ENCODE measurements at regions not wholly inside any gene's neighbourhood (a gene's known extent, or its start where the extent isn't known, plus 50 kb on each side); places are given as distances from the start of the nearest gene placed in this dataset.

- no peaks in the 10 kb centered on the region for H3K9me3 ChIP-seq (ENCODE audit: insufficient read depth, low read length)
- no peak overlapping the region for H3K9ac ChIP-seq (ENCODE audit: low read length)
- H3K27me3 ChIP-seq (ENCODE audit: low read depth, low read length) = no peaks in the 10 kb centered on the region
- peaks cover 21% of the 10 kb centered on the region for H3K4me1 ChIP-seq (ENCODE audit: low read length)
- no peak overlapping the region for H3K4me3 ChIP-seq (ENCODE audit: low read length)
- H2AFZ ChIP-seq (ENCODE audit: low read depth, low read length) = no peak overlapping the region
- no peak overlapping the region for H3K4me2 ChIP-seq (ENCODE audit: low read length)
- no peak for TF ChIP-seq EZH2phosphoT487 (IDR thresholded peaks at IDR 0.05; ENCODE audit: low read depth)
- no peak for TF ChIP-seq CTCF (IDR thresholded peaks at IDR 0.05; ENCODE audit: low read depth, low read length)
- H3K36me3 ChIP-seq (replicated peaks; ENCODE audit: low read depth, low read length) = no peaks in the 10 kb centered on the region
- H3K27ac ChIP-seq (ENCODE audit: low read length) = no peak overlapping the region
- no peaks in the 10 kb centered on the region for H3K79me2 ChIP-seq (ENCODE audit: low read length)
- H4K20me1 ChIP-seq (ENCODE audit: insufficient read depth, low read length) = no peaks in the 10 kb centered on the region
Measured at GRCh38 chr5:133891390-133891789, 77.0 kb downstream of the C5orf15 start.

GRCh38 chr5:133890776-133891280 is 77.6 kb downstream of the C5orf15 start:
- Histone ChIP-seq H3K4me2 (ENCODE audit: low read length) (no peak overlapping the region), H3K4me1 (ENCODE audit: low read length) (peaks cover 15% of the 10 kb centered on the region), H3K4me3 (ENCODE audit: low read length) (no peak overlapping the region), H4K20me1 (ENCODE audit: insufficient read depth, low read length) (no peaks in the 10 kb centered on the region), H3K9ac (ENCODE audit: low read length) (no peak overlapping the region), H3K36me3 (replicated peaks; ENCODE audit: low read depth, low read length) (no peaks in the 10 kb centered on the region), H3K79me2 (ENCODE audit: low read length) (no peaks in the 10 kb centered on the region), H3K9me3 (ENCODE audit: insufficient read depth, low read length) (no peaks in the 10 kb centered on the region), H2AFZ (ENCODE audit: low read depth, low read length) (no peak overlapping the region), H3K27me3 (ENCODE audit: low read depth, low read length) (no peaks in the 10 kb centered on the region), H3K27ac (ENCODE audit: low read length) (no peak overlapping the region)
- TF ChIP-seq CTCF (IDR thresholded peaks at IDR 0.05; ENCODE audit: low read depth, low read length) = no peak
- no peak for TF ChIP-seq EZH2phosphoT487 (IDR thresholded peaks at IDR 0.05; ENCODE audit: low read depth)

- Histone ChIP-seq H4K20me1 (ENCODE audit: insufficient read depth, low read length) (no peaks in the 10 kb centered on the region), H3K4me2 (ENCODE audit: low read length) (no peak overlapping the region), H3K4me1 (ENCODE audit: low read length) (peaks cover 12% of the 10 kb centered on the region), H3K79me2 (ENCODE audit: low read length) (no peaks in the 10 kb centered on the region), H2AFZ (ENCODE audit: low read depth, low read length) (no peak overlapping the region), H3K27me3 (ENCODE audit: low read depth, low read length) (no peaks in the 10 kb centered on the region), H3K9me3 (ENCODE audit: insufficient read depth, low read length) (no peaks in the 10 kb centered on the region), H3K4me3 (ENCODE audit: low read length) (no peak overlapping the region), H3K9ac (ENCODE audit: low read length) (no peak overlapping the region), H3K27ac (ENCODE audit: low read length) (no peak overlapping the region), H3K36me3 (replicated peaks; ENCODE audit: low read depth, low read length) (no peaks in the 10 kb centered on the region)
- TF ChIP-seq CTCF (IDR thresholded peaks at IDR 0.05; ENCODE audit: low read depth, low read length) (no peak), EZH2phosphoT487 (IDR thresholded peaks at IDR 0.05; ENCODE audit: low read depth) (no peak)
Measured at GRCh38 chr5:133890314-133890713, 78.1 kb downstream of the C5orf15 start.

GRCh38 chr5:133889271-133889905 is 79.0 kb downstream of the C5orf15 start:
- no peak overlapping the region for H3K4me2 ChIP-seq (ENCODE audit: low read length)
- no peaks in the 10 kb centered on the region for H3K9me3 ChIP-seq (ENCODE audit: insufficient read depth, low read length)
- H3K79me2 ChIP-seq (ENCODE audit: low read length) = no peaks in the 10 kb centered on the region
- TF ChIP-seq EZH2phosphoT487 (IDR thresholded peaks at IDR 0.05; ENCODE audit: low read depth) (no peak), CTCF (IDR thresholded peaks at IDR 0.05; ENCODE audit: low read depth, low read length) (no peak)
- H2AFZ ChIP-seq (ENCODE audit: low read depth, low read length) = no peak overlapping the region
- H3K36me3 ChIP-seq (replicated peaks; ENCODE audit: low read depth, low read length) = no peaks in the 10 kb centered on the region
- no peak overlapping the region for H3K27ac ChIP-seq (ENCODE audit: low read length)
- no peak overlapping the region for H3K4me3 ChIP-seq (ENCODE audit: low read length)
- peaks cover 12% of the 10 kb centered on the region for H3K4me1 ChIP-seq (ENCODE audit: low read length)
- no peaks in the 10 kb centered on the region for H4K20me1 ChIP-seq (ENCODE audit: insufficient read depth, low read length)
- H3K9ac ChIP-seq (ENCODE audit: low read length) = no peak overlapping the region
- no peaks in the 10 kb centered on the region for H3K27me3 ChIP-seq (ENCODE audit: low read depth, low read length)

Measured in OCI-LY3 (cell line).